ENCODE measurements at regions not wholly inside any gene's neighbourhood (a gene's known extent, or its start where the extent isn't known, plus 50 kb on each side); places are given as distances from the start of the nearest gene placed in this dataset.

DNA sequence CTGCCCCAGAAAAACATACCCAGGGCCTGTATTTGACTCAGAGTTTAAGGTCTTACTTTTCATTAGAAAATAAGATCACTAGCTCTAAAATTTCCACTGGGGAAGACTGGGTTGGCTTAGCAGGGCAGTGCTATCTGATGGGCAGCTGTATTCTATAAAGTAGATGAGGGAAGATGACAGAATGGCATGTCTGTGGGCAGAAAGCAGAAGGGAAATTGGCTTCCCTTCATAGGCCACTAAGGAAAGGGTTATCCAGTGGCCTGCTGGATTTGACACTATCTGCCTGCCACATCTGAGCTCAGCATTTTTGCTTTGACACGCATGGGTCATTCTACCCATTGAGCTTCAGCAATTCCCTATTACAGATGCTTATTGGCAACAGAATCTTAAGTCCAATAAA lies 461.3 kb upstream of the RASGRP1 start:
- Histone ChIP-seq H3K9me3 (replicated peaks; ENCODE audit: control insufficient read depth, insufficient read depth, low read length) (no peaks in the 10 kb centered on the region), H3K4me2 (ENCODE audit: insufficient read depth, low read length) (no peak overlapping the region), H3K4me3 (replicated peaks in 1 of 3; ENCODE audit: insufficient read depth in 1 of 3, low read depth in 1 of 3, low read length in 3 of 3) (no peak overlapping the region), H3K27me3 (ENCODE audit: control insufficient read depth in 2 of 2, insufficient read depth in 2 of 2, low read length in 2 of 2) (no peaks in the 10 kb centered on the region), H3K9ac (replicated peaks; ENCODE audit: extremely low read depth, insufficient read depth, low read length) (no peak overlapping the region), H3K27ac (ENCODE audit: insufficient read depth, low read depth, low read length) (no peak overlapping the region), H3K36me3 (ENCODE audit: control insufficient read depth in 2 of 2, extremely low read depth in 1 of 2, insufficient read depth in 2 of 2, low read length in 2 of 2) (no peaks in the 10 kb centered on the region), H3K79me2 (ENCODE audit: control insufficient read depth, insufficient read depth, low read length) (no peaks in the 10 kb centered on the region), H2AFZ (ENCODE audit: low read depth, low read length) (no peak overlapping the region), H3K4me1 (ENCODE audit: control insufficient read depth, extremely low read depth, insufficient read depth, low read length) (no peaks in the 10 kb centered on the region), H4K20me1 (replicated peaks; ENCODE audit: control insufficient read depth, extremely low read depth, insufficient read depth, low read length) (no peaks in the 10 kb centered on the region), H3K9me1 (replicated peaks; ENCODE audit: control insufficient read depth, extremely low read depth, insufficient read depth, low read length) (no peaks in the 10 kb centered on the region)
- CTCF ChIA-PET = no interaction called here
- dilution Hi-C loops (cut with MboI; ENCODE audit: extremely low pct_ligation_motif_present, low sequenced_read_pairs) (no loop called here), intact Hi-C loops (cut with micrococcal nuclease) (no loop called here)
- no peak for DNase-seq (ENCODE audit: low read depth, low spot score)
- POLR2A ChIA-PET = no interaction called here
- BruUV-seq (replicated peaks) = no TSS peak
- TF ChIP-seq, protein P1, sequence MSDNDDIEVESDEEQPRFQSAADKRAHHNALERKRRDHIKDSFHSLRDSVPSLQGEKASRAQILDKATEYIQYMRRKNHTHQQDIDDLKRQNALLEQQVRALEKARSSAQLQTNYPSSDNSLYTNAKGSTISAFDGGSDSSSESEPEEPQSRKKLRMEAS (IDR thresholded peaks at IDR 0.05; ENCODE audit: insufficient read depth, insufficient read length) = no peak
- TF ChIP-seq POLR2A (IDR thresholded peaks at IDR 0.05; ENCODE audit: low read depth, low read length) = no peak
- FAIRE-seq = no peak

DNA sequence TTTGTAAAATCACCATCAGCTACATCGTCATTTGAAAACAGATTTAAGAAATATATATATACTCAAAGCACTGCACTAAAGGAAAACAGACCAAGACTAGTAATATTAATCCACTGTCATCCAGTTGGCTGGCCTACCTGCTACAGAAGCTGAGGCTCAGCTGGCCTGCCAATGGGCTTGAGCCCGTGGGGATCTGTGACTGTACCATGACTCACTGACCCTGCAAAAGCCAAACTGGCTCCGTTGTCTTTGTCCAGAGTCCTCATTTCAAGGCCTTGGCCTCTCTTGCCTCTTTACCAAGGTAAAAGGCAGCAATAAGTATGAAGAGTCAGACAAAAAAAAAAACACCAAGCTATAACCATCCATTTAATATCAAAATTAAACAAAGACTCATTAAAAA lies 463.5 kb upstream of the RASGRP1 start:
- CTCF ChIA-PET = interaction anchor here (1.1 to 1.5 kb wide), 2 partner anchors 17 to 729 kb away, joined by 3 to 4 read pairs; no protein-coding TSS in a partner anchor
- peak; percentile 61 for FAIRE-seq

More for the DNA sequence above, 463.5 kb upstream of the RASGRP1 start:
- Histone ChIP-seq H3K4me2 (ENCODE audit: insufficient read depth, low read length) (no peak overlapping the region), H3K27ac (ENCODE audit: insufficient read depth, low read depth, low read length) (no peak overlapping the region), H3K79me2 (ENCODE audit: control insufficient read depth, insufficient read depth, low read length) (no peaks in the 10 kb centered on the region), H3K4me3 (replicated peaks in 1 of 3; ENCODE audit: insufficient read depth in 1 of 3, low read depth in 1 of 3, low read length in 3 of 3) (no peak overlapping the region), H3K4me1 (ENCODE audit: control insufficient read depth, extremely low read depth, insufficient read depth, low read length) (no peaks in the 10 kb centered on the region), H2AFZ (ENCODE audit: low read depth, low read length) (no peak overlapping the region), H3K9ac (replicated peaks; ENCODE audit: extremely low read depth, insufficient read depth, low read length) (no peak overlapping the region), H3K36me3 (ENCODE audit: control insufficient read depth in 2 of 2, extremely low read depth in 1 of 2, insufficient read depth in 2 of 2, low read length in 2 of 2) (no peaks in the 10 kb centered on the region), H3K9me3 (replicated peaks; ENCODE audit: control insufficient read depth, insufficient read depth, low read length) (no peaks in the 10 kb centered on the region), H4K20me1 (replicated peaks; ENCODE audit: control insufficient read depth, extremely low read depth, insufficient read depth, low read length) (no peaks in the 10 kb centered on the region), H3K27me3 (ENCODE audit: control insufficient read depth in 2 of 2, insufficient read depth in 2 of 2, low read length in 2 of 2) (no peaks in the 10 kb centered on the region), H3K9me1 (replicated peaks; ENCODE audit: control insufficient read depth, extremely low read depth, insufficient read depth, low read length) (no peaks in the 10 kb centered on the region)
- dilution Hi-C loops (cut with MboI; ENCODE audit: extremely low pct_ligation_motif_present, low sequenced_read_pairs) (no loop called here), intact Hi-C loops (cut with micrococcal nuclease) (no loop called here)
- POLR2A ChIA-PET = interaction anchor here (0.8 kb wide), 1 partner anchor 9 kb away, joined by 4 read pairs; no protein-coding TSS in a partner anchor
- peak; percentile 14 for DNase-seq (ENCODE audit: low read depth, low spot score)
- BruUV-seq (replicated peaks) = no TSS peak
- no peak for TF ChIP-seq POLR2AphosphoS5 (IDR thresholded peaks at IDR 0.05; ENCODE audit: insufficient read depth, low read depth, low read length)
- TF ChIP-seq GATA2 (IDR thresholded peaks at IDR 0.05; ENCODE audit: insufficient read depth, insufficient read length, low read depth, low read length) = no peak
- no peak for TF ChIP-seq EZH2 (IDR thresholded peaks at IDR 0.05; ENCODE audit: borderline replicate concordance, low read depth, low read length, severe bottlenecking)
- TF ChIP-seq, protein P1 (IDR thresholded peaks at IDR 0.05; ENCODE audit: insufficient read depth, insufficient read length) = no peak
- peak; percentile 52 for TF ChIP-seq FOS (IDR thresholded peaks at IDR 0.05; ENCODE audit: borderline replicate concordance, insufficient read depth, low read length)
- peak; percentile 20 for TF ChIP-seq JUN (IDR thresholded peaks at IDR 0.05; ENCODE audit: borderline replicate concordance, insufficient read depth, insufficient read length, low read depth)
- TF ChIP-seq, protein P2, sequence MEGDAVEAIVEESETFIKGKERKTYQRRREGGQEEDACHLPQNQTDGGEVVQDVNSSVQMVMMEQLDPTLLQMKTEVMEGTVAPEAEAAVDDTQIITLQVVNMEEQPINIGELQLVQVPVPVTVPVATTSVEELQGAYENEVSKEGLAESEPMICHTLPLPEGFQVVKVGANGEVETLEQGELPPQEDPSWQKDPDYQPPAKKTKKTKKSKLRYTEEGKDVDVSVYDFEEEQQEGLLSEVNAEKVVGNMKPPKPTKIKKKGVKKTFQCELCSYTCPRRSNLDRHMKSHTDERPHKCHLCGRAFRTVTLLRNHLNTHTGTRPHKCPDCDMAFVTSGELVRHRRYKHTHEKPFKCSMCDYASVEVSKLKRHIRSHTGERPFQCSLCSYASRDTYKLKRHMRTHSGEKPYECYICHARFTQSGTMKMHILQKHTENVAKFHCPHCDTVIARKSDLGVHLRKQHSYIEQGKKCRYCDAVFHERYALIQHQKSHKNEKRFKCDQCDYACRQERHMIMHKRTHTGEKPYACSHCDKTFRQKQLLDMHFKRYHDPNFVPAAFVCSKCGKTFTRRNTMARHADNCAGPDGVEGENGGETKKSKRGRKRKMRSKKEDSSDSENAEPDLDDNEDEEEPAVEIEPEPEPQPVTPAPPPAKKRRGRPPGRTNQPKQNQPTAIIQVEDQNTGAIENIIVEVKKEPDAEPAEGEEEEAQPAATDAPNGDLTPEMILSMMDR (IDR thresholded peaks at IDR 0.05; ENCODE audit: extremely low read depth in 1 of 2, insufficient read depth in 1 of 2, low read depth in 1 of 2, low read length in 2 of 2) = no peak

Measured in endothelial cell of umbilical vein (primary cell).